ENCODE measurements at regions not wholly inside any gene's neighbourhood (a gene's known extent, or its start where the extent isn't known, plus 50 kb on each side); places are given as distances from the start of the nearest gene placed in this dataset.
A peak's percentile ranks its signal among the peaks of the same experiment; 100 is the strongest.

DNA sequence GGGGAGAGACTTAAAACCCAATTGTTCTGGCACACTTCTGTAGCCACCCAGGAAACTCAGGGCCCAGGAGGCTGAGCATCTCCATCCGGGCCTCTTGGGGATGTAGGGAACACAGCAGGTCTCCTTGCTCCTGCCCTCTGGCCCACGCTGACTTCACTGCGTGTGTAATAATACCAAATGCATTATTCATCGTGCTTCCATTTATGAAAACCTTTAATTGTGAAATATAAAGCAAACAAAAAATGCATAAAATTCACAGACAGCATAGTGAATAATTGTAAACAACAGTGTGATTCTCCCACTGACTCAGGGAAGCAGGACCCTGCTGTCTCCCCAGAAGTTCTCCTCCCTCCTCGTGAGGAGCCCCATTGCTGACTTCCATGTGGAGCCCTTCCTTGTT is 70.3 kb upstream of the SHH start:
- ChIA-PET CTCF (no interaction called here), POLR2A (no interaction called here)
- no TSS peak for BruUV-seq (replicated peaks)
- peak; percentile 42 for DNase-seq (ENCODE audit: unreplicated experiment)
- Mint-ChIP-seq H3K4me1 (ENCODE audit: insufficient read depth, unreplicated experiment) (peaks cover 15% of the 10 kb centered on the region), H3K27ac (ENCODE audit: low read depth, unreplicated experiment) (no peak overlapping the region), H3K36me3 (ENCODE audit: insufficient read depth, unreplicated experiment) (no peaks in the 10 kb centered on the region), H3K9me3 (ENCODE audit: unreplicated experiment) (no peaks in the 10 kb centered on the region), H3K27me3 (ENCODE audit: insufficient read depth, unreplicated experiment) (no peaks in the 10 kb centered on the region), H3K4me3 (ENCODE audit: unreplicated experiment) (no peak overlapping the region)
- TF ChIP-seq, protein P1, sequence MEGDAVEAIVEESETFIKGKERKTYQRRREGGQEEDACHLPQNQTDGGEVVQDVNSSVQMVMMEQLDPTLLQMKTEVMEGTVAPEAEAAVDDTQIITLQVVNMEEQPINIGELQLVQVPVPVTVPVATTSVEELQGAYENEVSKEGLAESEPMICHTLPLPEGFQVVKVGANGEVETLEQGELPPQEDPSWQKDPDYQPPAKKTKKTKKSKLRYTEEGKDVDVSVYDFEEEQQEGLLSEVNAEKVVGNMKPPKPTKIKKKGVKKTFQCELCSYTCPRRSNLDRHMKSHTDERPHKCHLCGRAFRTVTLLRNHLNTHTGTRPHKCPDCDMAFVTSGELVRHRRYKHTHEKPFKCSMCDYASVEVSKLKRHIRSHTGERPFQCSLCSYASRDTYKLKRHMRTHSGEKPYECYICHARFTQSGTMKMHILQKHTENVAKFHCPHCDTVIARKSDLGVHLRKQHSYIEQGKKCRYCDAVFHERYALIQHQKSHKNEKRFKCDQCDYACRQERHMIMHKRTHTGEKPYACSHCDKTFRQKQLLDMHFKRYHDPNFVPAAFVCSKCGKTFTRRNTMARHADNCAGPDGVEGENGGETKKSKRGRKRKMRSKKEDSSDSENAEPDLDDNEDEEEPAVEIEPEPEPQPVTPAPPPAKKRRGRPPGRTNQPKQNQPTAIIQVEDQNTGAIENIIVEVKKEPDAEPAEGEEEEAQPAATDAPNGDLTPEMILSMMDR (IDR thresholded peaks at IDR 0.05; ENCODE audit: unreplicated experiment): no peak
- intact Hi-C loops (cut with micrococcal nuclease): no loop called here

DNA sequence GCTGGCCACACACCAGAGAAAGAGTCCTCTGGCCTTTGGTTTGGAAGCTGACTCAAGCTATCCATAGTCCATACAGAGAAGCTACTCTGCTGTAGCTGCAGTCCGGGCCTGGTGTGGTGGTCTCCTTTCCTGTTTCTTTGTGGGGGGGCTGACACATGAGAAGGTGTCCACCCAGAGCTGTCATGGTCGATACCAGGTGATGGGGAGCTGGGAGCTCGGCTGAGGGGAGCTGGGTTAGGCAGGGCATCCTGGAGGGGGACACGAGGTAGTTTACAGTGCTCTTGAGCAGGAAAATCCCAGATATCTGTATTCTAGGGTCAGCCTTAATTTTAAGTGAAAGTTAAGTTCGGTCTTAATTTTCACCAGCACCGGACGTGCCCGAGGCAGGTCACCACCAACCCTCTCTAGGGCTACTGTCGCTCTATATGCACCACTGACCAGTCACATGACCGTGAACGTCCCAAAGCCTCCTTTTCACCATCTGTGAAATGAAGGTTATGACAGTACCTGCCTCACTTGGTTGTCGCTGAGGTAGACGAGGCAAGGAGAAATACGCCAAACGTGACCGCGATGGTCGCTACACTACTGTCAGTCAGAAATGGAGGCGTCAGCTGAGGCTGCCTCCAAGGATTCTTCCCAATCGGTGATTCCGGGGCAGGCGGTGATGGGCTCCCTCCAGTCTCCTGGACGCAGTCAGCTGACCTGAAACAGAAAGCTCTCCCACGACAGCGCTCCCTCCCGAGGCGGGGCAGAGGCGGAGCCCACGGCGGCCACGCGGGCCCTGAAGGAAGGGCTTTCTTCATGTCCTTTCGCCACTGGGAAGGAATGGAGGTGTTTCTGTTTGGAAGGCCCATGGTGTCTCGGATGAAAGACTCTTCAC is 69.4 kb upstream of the SHH start:
- ChIA-PET CTCF (no interaction called here), POLR2A (no interaction called here)
- no peak for DNase-seq (ENCODE audit: unreplicated experiment)
- BruUV-seq (replicated peaks): no TSS peak
- intact Hi-C loops (cut with micrococcal nuclease): no loop called here
- H3K27ac Mint-ChIP-seq (ENCODE audit: low read depth, unreplicated experiment): no peak overlapping the region
- H3K9me3 Mint-ChIP-seq (ENCODE audit: unreplicated experiment): no peaks in the 10 kb centered on the region
- H3K4me1 Mint-ChIP-seq (ENCODE audit: insufficient read depth, unreplicated experiment): peaks cover 15% of the 10 kb centered on the region
- TF ChIP-seq, protein P1 (IDR thresholded peaks at IDR 0.05; ENCODE audit: unreplicated experiment): no peak
- no peak overlapping the region for H3K4me3 Mint-ChIP-seq (ENCODE audit: unreplicated experiment)
- no peaks in the 10 kb centered on the region for H3K36me3 Mint-ChIP-seq (ENCODE audit: insufficient read depth, unreplicated experiment)
- no peaks in the 10 kb centered on the region for H3K27me3 Mint-ChIP-seq (ENCODE audit: insufficient read depth, unreplicated experiment)

DNA sequence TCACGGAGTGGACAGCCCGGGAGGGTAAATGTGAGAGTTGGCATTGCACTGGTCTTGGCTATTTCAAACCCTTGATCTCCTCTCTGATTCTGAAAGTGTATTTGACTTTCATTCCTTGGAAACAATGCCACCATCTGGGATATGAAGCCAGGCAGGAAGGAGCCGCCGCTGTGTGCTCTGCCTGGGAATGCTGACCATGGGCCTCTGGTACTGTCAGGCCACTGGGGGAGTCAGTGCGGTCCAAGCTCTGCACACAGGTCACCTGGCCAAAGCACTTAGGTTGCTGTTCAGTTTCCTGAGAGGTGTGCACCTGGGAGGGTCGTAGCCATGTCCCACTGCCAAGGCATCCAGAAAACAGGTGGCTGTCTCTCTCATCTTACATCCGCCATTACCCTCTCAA is 68.5 kb upstream of the SHH start:
- intact Hi-C loops (cut with micrococcal nuclease): no loop called here
- BruUV-seq (replicated peaks): no TSS peak
- no peak for DNase-seq (ENCODE audit: unreplicated experiment)
- H3K36me3 Mint-ChIP-seq (ENCODE audit: insufficient read depth, unreplicated experiment): no peaks in the 10 kb centered on the region
- no peaks in the 10 kb centered on the region for H3K27me3 Mint-ChIP-seq (ENCODE audit: insufficient read depth, unreplicated experiment)
- no peak overlapping the region for H3K4me3 Mint-ChIP-seq (ENCODE audit: unreplicated experiment)
- no peak overlapping the region for H3K27ac Mint-ChIP-seq (ENCODE audit: low read depth, unreplicated experiment)
- H3K9me3 Mint-ChIP-seq (ENCODE audit: unreplicated experiment): no peaks in the 10 kb centered on the region
- ChIA-PET CTCF (no interaction called here), POLR2A (no interaction called here)
- peaks cover 12% of the 10 kb centered on the region for H3K4me1 Mint-ChIP-seq (ENCODE audit: insufficient read depth, unreplicated experiment)
- TF ChIP-seq, protein P1 (IDR thresholded peaks at IDR 0.05; ENCODE audit: unreplicated experiment): no peak

DNA sequence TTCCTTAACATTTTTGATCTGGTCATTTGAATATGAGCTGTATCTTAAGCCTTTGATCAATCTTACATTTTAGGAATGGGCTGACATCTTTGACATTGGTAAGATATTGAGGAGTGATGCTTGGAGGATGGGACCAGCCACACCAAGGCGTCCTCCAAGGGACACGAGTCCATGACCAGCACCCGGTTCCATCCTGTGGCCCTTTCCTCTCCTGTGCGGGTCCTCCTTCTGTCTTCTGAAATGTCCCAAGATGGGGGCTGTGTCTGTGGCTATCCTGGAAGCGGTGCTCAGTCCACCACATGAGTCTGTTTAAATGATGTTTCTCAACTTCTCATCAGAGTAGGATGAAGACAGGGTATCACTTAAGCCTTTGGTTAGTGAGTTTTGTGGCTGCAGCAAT is 67.3 kb upstream of the SHH start:
- Mint-ChIP-seq H3K4me1 (ENCODE audit: insufficient read depth, unreplicated experiment) (peaks cover 6% of the 10 kb centered on the region), H3K27ac (ENCODE audit: low read depth, unreplicated experiment) (no peak overlapping the region), H3K4me3 (ENCODE audit: unreplicated experiment) (no peak overlapping the region), H3K27me3 (ENCODE audit: insufficient read depth, unreplicated experiment) (no peaks in the 10 kb centered on the region), H3K9me3 (ENCODE audit: unreplicated experiment) (no peaks in the 10 kb centered on the region), H3K36me3 (ENCODE audit: insufficient read depth, unreplicated experiment) (no peaks in the 10 kb centered on the region)
- intact Hi-C loops (cut with micrococcal nuclease): no loop called here
- ChIA-PET POLR2A (no interaction called here), CTCF (interaction anchor here (1.2 kb wide), 1 partner anchor 40 kb away, joined by 3 read pairs; no protein-coding TSS in a partner anchor)
- BruUV-seq (replicated peaks): no TSS peak
- TF ChIP-seq, protein P1 (IDR thresholded peaks at IDR 0.05; ENCODE audit: unreplicated experiment): no peak
- DNase-seq (ENCODE audit: unreplicated experiment): no peak

Data from MCF 10A (cell line).